Body of pancreas (tissue), 4 donors: ENCODE measurements at regions not wholly inside any gene's neighbourhood (a gene's known extent, or its start where the extent isn't known, plus 50 kb on each side); places are given as distances from the start of the nearest gene placed in this dataset.
"Not testable (repeated sequence)": the region's sequence is repeated elsewhere in the genome, so short reads cannot be mapped to it uniquely, and the experiment has no call there.

ENCODE experiments used
- ATAC-seq: fragments of 150-250 bp; one replicate; pipeline ENCODE4 v1.9.1; 2016
- DNase-seq, 4 donors: peaks; one replicate each; pipeline ENCODE4 v3.0.0-alpha.2; 2019
- H3K27ac ChIP-seq, 4 donors: fragments of 200-600 bp; sonication (generic); 1 replicate in 3 of 4; 2 replicates in 1 of 4; pipeline versions ENCODE4 v1.5.1 to v1.6.1; 2016 to 2019; ENCODE audit warnings: mild to moderate bottlenecking in 1 of 4, mixed read lengths in 1 of 4, moderate library complexity in 1 of 4
- H3K27me3 ChIP-seq, 2 donors: fragments of 200-600 bp; sonication (generic); one replicate each; pipeline ENCODE4 v1.6.0; 2016; ENCODE audit warnings: mild to moderate bottlenecking in 1 of 2
- H3K36me3 ChIP-seq, 2 donors: fragments of 200-600 bp; sonication (generic); replicated peaks in 1 of 2; 2 replicates each; pipeline ENCODE4 v1.5.1; 2016; ENCODE audit warnings: low read depth in 2 of 2; ENCODE audit not compliant: insufficient read depth in 1 of 2
- H3K4me1 ChIP-seq: fragments of 200-600 bp; sonication (generic); one replicate; pipeline ENCODE4 v1.6.0; 2016
- H3K4me3 ChIP-seq, 2 donors: fragments of 200-600 bp; sonication (generic); 1 replicate in 1 of 2; 2 replicates in 1 of 2; pipeline ENCODE4 v1.5.1; 2016 to 2019
- H3K9me3 ChIP-seq, 3 donors: fragments of 200-600 bp; sonication (generic); 1 replicate in 2 of 3; 2 replicates in 1 of 3; pipeline ENCODE4 v1.5.1; 2016
- CTCF ChIP-seq, 7 experiments: fragments of 450-650 bp in 4 of 7; fragments of 200-600 bp in 3 of 7; sonication (generic) in 3 of 7; IDR thresholded peaks; one replicate each; pipeline ENCODE4 v1.5.1; 2016 to 2019; ENCODE audit warnings: antibody characterized with exemption in 7 of 7
- POLR2A ChIP-seq, 3 donors: fragments of 450-650 bp; IDR thresholded peaks; one replicate each; pipeline ENCODE4 v1.6.1; 2016; ENCODE audit warnings: antibody characterized with exemption in 3 of 3, mild to moderate bottlenecking in 2 of 3
- WGBS, 2 donors: methylation state at CpG; one replicate each; pipeline ENCODE4 v1.1.5; 2017; 5-methylcytosine and 5-hydroxymethylcytosine counted together
- intact Hi-C: fragments of 100-400 bp; cut with DNase I; formaldehyde crosslinking; loops from one replicate; pipeline ENCODE4 v1.15.1; 2023

DNA sequence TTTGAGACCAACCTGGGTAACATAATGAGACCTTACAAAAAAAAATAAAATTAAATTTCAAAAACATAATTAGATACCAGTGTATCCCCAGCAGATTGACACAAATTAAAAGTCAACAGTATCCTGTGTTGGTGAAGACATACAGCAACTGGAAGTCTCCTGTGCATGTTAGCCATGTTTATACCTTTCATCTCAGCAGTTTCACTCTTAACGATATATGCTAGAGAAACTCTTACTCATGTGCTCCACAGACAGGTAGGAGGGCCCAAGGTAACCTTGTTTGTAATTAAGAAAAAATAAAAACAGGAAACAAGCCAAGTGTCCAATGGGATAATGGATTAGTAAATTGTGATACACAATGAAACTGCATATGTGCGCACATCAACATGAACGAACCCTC lies 50.1 kb upstream of the N4BP3 start:
- no peak for ATAC-seq
- TF ChIP-seq POLR2A (IDR thresholded peaks at IDR 0.05), result no peak
- no peak for TF ChIP-seq CTCF (IDR thresholded peaks at IDR 0.05)
- H3K27me3 ChIP-seq, result no peaks in the 10 kb centered on the region
- H3K4me1 ChIP-seq, result peaks cover 22% of the 10 kb centered on the region
- H3K27ac ChIP-seq, result no peak overlapping the region
- no peaks in the 10 kb centered on the region for H3K36me3 ChIP-seq
- no peaks in the 10 kb centered on the region for H3K9me3 ChIP-seq
- intact Hi-C loops, result no loop called here
- DNase-seq, result no peak
- no peak overlapping the region for H3K4me3 ChIP-seq
- 77 to 81% methylated on average over 3 of the region's 3 CpGs for WGBS, 2 donors

GRCh38 chr5:178058321-178059012 lies 54.9 kb upstream of the N4BP3 start:
- peak; percentile 97 for ATAC-seq
- WGBS, 2 donors, result 39 to 46% methylated on average over 5 to 7 of the region's 7 CpGs

GRCh38 chr5:178057839-178058238 lies 55.5 kb upstream of the N4BP3 start:
- WGBS, 2 donors, result 68 to 81% methylated on average over 11 to 12 of the region's 12 CpGs
- no peaks in the 10 kb centered on the region for H3K9me3 ChIP-seq
- ATAC-seq, result peak; percentile 10
- no peak for DNase-seq
- peaks cover 40% of the 10 kb centered on the region for H3K4me1 ChIP-seq
- TF ChIP-seq CTCF (IDR thresholded peaks at IDR 0.05), result no peak
- TF ChIP-seq POLR2A (IDR thresholded peaks at IDR 0.05), result no peak
- H3K4me3 ChIP-seq, result no peak overlapping the region
- H3K27me3 ChIP-seq, result no peaks in the 10 kb centered on the region
- H3K27ac ChIP-seq, result peak overlapping the region; percentile 75 to 85 (median 78)
- no peaks in the 10 kb centered on the region for H3K36me3 ChIP-seq
- intact Hi-C loops, result no loop called here

More at GRCh38 chr5:178058321-178059012, 54.9 kb upstream of the N4BP3 start:
- no peaks in the 10 kb centered on the region for H3K27me3 ChIP-seq
- intact Hi-C loops, result no loop called here
- H3K4me3 ChIP-seq, result no peak overlapping the region
- no peaks in the 10 kb centered on the region for H3K36me3 ChIP-seq
- DNase-seq, result peak; percentile 89 to 96 (median 92)
- peaks cover 37% of the 10 kb centered on the region for H3K4me1 ChIP-seq
- H3K27ac ChIP-seq, result peak overlapping the region; percentile 75 to 85 (median 78)
- H3K9me3 ChIP-seq, result no peaks in the 10 kb centered on the region
- TF ChIP-seq POLR2A (IDR thresholded peaks at IDR 0.05) (peak in 2 of 3 donors; percentile 23 to 39), CTCF (IDR thresholded peaks at IDR 0.05) (no peak)

GRCh38 chr5:178056935-178057334 lies 56.4 kb upstream of the N4BP3 start:
- Histone ChIP-seq H3K27me3 (no peaks in the 10 kb centered on the region), H3K4me1 (peaks cover 40% of the 10 kb centered on the region), H3K4me3 (no peak overlapping the region), H3K36me3 (no peaks in the 10 kb centered on the region), H3K9me3 (no peaks in the 10 kb centered on the region), H3K27ac (peak overlapping the region in 1 of 4 donors; percentile 78)
- ATAC-seq (no peak), DNase-seq (no peak)
- 85 to 89% methylated on average over 3 of the region's 3 CpGs for WGBS, 2 donors
- TF ChIP-seq POLR2A (IDR thresholded peaks at IDR 0.05), result no peak
- no peak for TF ChIP-seq CTCF (IDR thresholded peaks at IDR 0.05)
- intact Hi-C loops, result no loop called here

DNA sequence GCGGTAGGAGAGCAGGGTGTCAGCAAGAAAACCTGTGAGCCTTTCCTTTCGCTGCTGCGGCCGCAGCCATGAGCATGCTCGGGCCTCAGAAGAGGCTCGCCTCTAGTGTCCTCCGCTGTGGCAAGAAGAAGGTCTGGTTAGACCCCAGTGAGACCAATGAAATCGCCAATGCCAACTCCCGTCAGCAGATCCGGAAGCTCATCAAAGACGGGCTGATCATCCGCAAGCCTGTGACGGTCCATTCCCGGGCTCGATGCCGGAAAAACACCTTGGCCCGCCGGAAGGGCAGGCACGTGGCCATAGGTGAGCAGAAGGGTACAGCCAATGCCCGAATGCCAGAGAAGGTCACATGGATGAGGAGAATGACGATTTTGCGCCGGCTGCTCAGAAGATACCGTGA lies 57.8 kb upstream of the N4BP3 start:
- 94 to 95% methylated on average over 21 to 24 of the region's 24 CpGs for WGBS, 2 donors
- H3K9me3 ChIP-seq, intact Hi-C loops, H3K27ac ChIP-seq, DNase-seq, H3K4me3 ChIP-seq, H3K27me3 ChIP-seq, H3K36me3 ChIP-seq, ATAC-seq: not testable (repeated sequence)
- peaks cover 40% of the 10 kb centered on the region for H3K4me1 ChIP-seq

GRCh38 chr5:178052062-178052461 lies 56.0 kb upstream of the PROP1 start:
- H3K27ac ChIP-seq, H3K9me3 ChIP-seq, intact Hi-C loops, H3K27me3 ChIP-seq, DNase-seq, H3K36me3 ChIP-seq, ATAC-seq, H3K4me1 ChIP-seq, H3K4me3 ChIP-seq: not testable (repeated sequence)
- 92 to 95% methylated on average over 3 of the region's 3 CpGs for WGBS, 2 donors

GRCh38 chr5:178050873-178051272 lies 54.8 kb upstream of the PROP1 start:
- H3K27ac ChIP-seq, H3K36me3 ChIP-seq, H3K9me3 ChIP-seq, H3K4me3 ChIP-seq, ATAC-seq, H3K4me1 ChIP-seq, DNase-seq, intact Hi-C loops, H3K27me3 ChIP-seq: not testable (repeated sequence)
- no CpG with 5 or more reads among the region's 8 CpGs for WGBS, 2 donors

DNA sequence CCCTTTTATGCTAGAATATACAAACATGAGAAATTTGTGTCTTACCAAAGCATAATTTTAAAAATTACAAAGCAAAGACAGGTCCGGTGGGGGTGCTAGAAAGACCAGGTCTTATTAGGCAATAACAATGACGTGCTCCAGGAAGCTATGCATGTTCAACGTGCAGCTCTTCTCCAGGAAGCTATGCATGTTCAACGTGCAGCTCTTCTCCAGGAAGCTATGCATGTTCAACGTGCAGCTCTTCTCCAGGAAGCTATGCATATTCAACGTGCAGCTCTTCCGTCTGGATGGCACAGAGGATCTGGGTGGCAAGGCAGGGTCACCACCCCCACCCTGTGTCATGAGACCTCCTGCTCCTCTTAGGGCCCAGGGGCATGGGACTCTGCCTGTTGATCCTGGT lies 51.9 kb upstream of the PROP1 start:
- H3K9me3 ChIP-seq, intact Hi-C loops, H3K4me1 ChIP-seq: not testable (repeated sequence)

More for the DNA sequence above, 51.9 kb upstream of the PROP1 start:
- not testable (repeated sequence) for ATAC-seq, H3K27ac ChIP-seq, H3K27me3 ChIP-seq, DNase-seq, H3K36me3 ChIP-seq, H3K4me3 ChIP-seq
- 61 to 83% methylated on average over 1 to 3 of the region's 7 CpGs for whole genome bisulfite sequencing, 2 donors
